Glutamatergic neuron (in vitro differentiated cells): ENCODE measurements at regions not wholly inside any gene's neighbourhood (a gene's known extent, or its start where the extent isn't known, plus 50 kb on each side); places are given as distances from the start of the nearest gene placed in this dataset.
"Not testable (repeated sequence)": the region's sequence is repeated elsewhere in the genome, so short reads cannot be mapped to it uniquely, and the experiment has no call there.

Experiments used
- DNase-seq: peaks from one replicate; pipeline ENCODE4 v3.0.0; 2022
- H3K27ac Mint-ChIP-seq: one replicate; pipeline ENCODE4 v1.8.0; 2020; ENCODE audit warnings: mild to moderate bottlenecking, mixed read lengths, inconsistent platforms; ENCODE audit not compliant: unreplicated experiment
- H3K27me3 Mint-ChIP-seq: one replicate; pipeline ENCODE4 v1.8.0; 2020; ENCODE audit warnings: mild to moderate bottlenecking, moderate library complexity, mixed read lengths, inconsistent platforms; ENCODE audit not compliant: unreplicated experiment
- H3K36me3 Mint-ChIP-seq: one replicate; pipeline ENCODE4 v1.8.0; 2020; ENCODE audit warnings: mild to moderate bottlenecking, mixed read lengths, inconsistent platforms; ENCODE audit not compliant: unreplicated experiment
- H3K4me1 Mint-ChIP-seq: one replicate; pipeline ENCODE4 v1.8.0; 2020; ENCODE audit warnings: mild to moderate bottlenecking, low read depth, mixed read lengths, inconsistent platforms; ENCODE audit not compliant: unreplicated experiment
- H3K4me3 Mint-ChIP-seq: one replicate; pipeline ENCODE4 v1.8.0; 2020; ENCODE audit warnings: mild to moderate bottlenecking, mixed read lengths, inconsistent platforms; ENCODE audit not compliant: unreplicated experiment
- H3K9me3 Mint-ChIP-seq: one replicate; pipeline ENCODE4 v1.8.0; 2020; ENCODE audit warnings: mild to moderate bottlenecking, moderate library complexity, mixed read lengths, inconsistent platforms; ENCODE audit not compliant: unreplicated experiment
- TF ChIP-seq, protein P1 (sequence below): fragments of 200-600 bp; sonication (generic); IDR thresholded peaks from one replicate; pipeline ENCODE4 v1.5.0; 2021; ENCODE audit not compliant: partially characterized antibody, unreplicated experiment

DNA sequence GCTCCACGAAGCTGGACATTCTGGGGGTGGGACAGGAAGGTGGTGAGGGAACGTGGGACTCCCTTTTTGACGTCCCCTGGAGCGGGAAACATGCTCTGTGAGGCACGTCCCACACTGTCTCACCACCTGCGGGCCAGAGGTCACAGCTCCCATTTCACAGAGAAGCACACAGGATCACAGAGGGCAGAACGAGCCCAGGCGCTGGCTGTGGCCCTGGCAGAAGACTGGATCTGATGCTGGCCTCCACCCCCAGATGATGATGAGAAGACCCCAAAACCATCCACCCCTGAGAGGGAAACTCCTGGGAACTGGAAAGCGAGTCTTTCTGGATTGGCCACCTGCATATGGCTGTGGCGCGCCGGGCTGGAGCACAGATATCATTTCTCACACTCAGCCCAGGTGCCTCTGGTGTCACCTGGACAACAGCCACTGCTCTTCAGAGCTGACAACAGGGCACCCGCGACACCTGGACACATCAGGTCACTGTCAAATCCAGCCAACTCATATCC lies 216.2 kb downstream of the TUBA3C start:
- H3K36me3 Mint-ChIP-seq: no peaks in the 10 kb centered on the region
- no peak overlapping the region for H3K4me3 Mint-ChIP-seq
- no peak for DNase-seq
- TF ChIP-seq, protein P1, sequence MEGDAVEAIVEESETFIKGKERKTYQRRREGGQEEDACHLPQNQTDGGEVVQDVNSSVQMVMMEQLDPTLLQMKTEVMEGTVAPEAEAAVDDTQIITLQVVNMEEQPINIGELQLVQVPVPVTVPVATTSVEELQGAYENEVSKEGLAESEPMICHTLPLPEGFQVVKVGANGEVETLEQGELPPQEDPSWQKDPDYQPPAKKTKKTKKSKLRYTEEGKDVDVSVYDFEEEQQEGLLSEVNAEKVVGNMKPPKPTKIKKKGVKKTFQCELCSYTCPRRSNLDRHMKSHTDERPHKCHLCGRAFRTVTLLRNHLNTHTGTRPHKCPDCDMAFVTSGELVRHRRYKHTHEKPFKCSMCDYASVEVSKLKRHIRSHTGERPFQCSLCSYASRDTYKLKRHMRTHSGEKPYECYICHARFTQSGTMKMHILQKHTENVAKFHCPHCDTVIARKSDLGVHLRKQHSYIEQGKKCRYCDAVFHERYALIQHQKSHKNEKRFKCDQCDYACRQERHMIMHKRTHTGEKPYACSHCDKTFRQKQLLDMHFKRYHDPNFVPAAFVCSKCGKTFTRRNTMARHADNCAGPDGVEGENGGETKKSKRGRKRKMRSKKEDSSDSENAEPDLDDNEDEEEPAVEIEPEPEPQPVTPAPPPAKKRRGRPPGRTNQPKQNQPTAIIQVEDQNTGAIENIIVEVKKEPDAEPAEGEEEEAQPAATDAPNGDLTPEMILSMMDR: no peak
- H3K27me3 Mint-ChIP-seq: peaks cover 2% of the 10 kb centered on the region
- no peaks in the 10 kb centered on the region for H3K4me1 Mint-ChIP-seq
- H3K9me3 Mint-ChIP-seq: peaks cover 14% of the 10 kb centered on the region
- no peak overlapping the region for H3K27ac Mint-ChIP-seq

DNA sequence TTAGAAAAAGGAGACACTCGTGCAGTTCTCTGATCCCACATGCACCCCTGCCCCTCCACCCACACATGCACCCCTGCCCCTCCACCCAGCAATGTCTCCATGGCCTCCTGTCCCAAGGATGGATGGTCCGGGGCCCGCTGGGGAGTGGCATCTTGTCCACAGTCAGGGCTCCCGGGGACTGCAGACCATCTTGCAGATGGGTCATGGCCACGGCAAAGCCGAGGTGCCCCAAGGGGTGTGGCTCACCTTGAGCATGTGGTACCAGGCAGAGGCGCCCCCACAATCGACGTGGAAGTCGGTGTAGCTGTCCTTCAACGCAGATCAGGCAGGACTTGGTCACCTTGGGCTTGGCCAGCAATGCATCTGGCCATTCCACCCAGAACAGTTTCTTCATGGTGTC lies 216.7 kb downstream of the TUBA3C start:
- TF ChIP-seq, protein P1: no peak
- Mint-ChIP-seq H3K9me3 (peaks cover 13% of the 10 kb centered on the region), H3K27ac (no peak overlapping the region), H3K4me1 (no peaks in the 10 kb centered on the region), H3K27me3 (peaks cover 2% of the 10 kb centered on the region), H3K36me3 (no peaks in the 10 kb centered on the region), H3K4me3 (no peak overlapping the region)
- no peak for DNase-seq

DNA sequence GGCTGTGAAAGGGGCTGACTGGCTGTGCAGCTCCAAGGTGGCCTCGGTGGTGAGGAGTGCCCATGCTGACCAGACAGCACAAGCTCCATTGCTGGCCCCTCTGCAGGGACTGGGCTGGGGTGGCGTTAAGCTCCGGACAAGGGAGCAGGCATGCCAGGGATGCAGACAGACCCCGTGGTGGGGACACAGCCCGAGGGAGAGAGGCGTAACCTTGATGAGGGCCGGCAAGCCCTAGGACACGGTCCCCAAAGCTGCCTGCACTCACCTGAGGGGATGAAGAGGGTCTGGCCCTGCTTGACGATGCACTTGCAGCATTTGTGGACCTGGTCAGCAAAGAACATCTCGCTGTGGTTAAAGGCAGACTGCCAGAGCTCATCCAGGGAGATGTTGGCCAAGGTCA lies 217.9 kb downstream of the TUBA3C start:
- H3K9me3 Mint-ChIP-seq, H3K27me3 Mint-ChIP-seq, DNase-seq, H3K27ac Mint-ChIP-seq, H3K4me1 Mint-ChIP-seq, H3K36me3 Mint-ChIP-seq, H3K4me3 Mint-ChIP-seq: not testable (repeated sequence)

DNA sequence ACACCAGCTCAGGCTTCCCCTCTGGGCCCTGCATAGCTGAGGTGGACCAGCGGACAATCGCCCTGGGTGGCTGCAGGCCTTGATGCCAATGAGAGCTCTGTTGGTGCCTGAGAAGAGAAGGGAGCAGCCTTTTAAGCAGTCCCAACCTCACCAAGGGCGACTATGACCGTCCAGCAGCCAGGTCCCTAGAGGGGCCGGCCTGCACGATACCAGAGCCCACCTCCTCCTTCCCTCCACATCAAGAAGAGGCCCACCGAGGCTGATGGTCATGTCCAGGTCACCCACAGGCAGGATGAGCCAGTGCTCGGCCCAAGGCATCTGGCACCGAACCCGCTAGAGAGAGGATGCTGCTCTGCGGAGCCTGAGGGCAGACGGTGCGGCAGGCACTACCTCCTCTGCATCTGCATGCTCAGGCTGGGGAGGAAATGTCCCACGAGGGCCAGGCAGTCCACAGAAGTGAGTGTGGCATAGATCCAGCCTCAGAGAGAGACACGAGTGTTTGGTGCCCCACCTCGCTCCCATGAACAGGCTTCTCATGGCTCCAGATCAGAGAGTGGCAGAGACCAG lies 219.4 kb downstream of the TUBA3C start:
- no peak overlapping the region for H3K27ac Mint-ChIP-seq
- H3K27me3 Mint-ChIP-seq: peaks cover 7% of the 10 kb centered on the region
- DNase-seq: no peak
- H3K4me3 Mint-ChIP-seq: no peak overlapping the region
- H3K4me1 Mint-ChIP-seq: no peaks in the 10 kb centered on the region
- TF ChIP-seq, protein P1: no peak
- H3K36me3 Mint-ChIP-seq: no peaks in the 10 kb centered on the region
- H3K9me3 Mint-ChIP-seq: peaks cover 13% of the 10 kb centered on the region

DNA sequence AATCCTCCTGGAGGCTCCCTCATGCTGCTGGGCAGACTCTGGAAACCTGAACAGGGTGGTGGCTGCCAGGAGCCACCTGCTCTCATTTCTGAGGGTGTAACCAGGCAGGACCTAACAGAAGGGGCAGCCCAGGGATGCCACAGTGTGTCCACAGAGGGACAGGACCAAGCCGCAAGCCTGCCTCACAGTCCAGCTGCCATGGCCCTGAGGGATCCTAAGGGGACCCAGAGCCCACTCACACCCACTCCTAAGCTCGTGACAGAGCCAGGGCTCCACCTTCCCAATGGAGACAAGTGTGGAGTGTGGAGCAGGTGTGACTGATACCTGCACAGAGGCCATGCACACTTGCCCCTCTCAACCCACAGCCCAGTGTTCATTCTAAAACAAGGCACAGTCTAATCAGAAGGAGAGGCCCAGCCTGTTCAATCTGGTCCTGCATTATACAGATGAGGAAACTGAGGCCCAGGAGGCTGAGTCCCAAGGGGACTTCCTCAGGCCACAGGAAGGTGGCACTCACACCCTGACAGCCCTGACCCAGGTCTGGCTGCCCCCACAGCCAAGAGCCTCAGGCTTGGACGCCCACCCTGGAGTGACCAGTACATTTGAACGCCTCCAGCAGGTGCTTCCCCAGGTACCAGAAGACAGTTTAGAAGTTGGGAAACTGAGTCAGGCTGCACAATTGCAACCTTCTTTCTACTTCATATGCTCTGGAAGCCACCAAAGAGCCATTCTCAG lies 220.1 kb downstream of the TUBA3C start:
- H3K27me3 Mint-ChIP-seq: peaks cover 13% of the 10 kb centered on the region
- TF ChIP-seq, protein P1: no peak
- H3K4me3 Mint-ChIP-seq: no peak overlapping the region
- H3K4me1 Mint-ChIP-seq: no peaks in the 10 kb centered on the region
- H3K27ac Mint-ChIP-seq: no peak overlapping the region
- peaks cover 6% of the 10 kb centered on the region for H3K36me3 Mint-ChIP-seq
- DNase-seq: no peak
- H3K9me3 Mint-ChIP-seq: peaks cover 18% of the 10 kb centered on the region
